GM18907 (cell line): ENCODE measurements at regions not wholly inside any gene's neighbourhood (a gene's known extent, or its start where the extent isn't known, plus 50 kb on each side); places are given as distances from the start of the nearest gene placed in this dataset.
"Not testable (repeated sequence)": the region's sequence is repeated elsewhere in the genome, so short reads cannot be mapped to it uniquely, and the experiment has no call there.

Experiments used
- ATAC-seq: cut with Tn5 transposase; IDR thresholded peaks from one replicate; pipeline ENCODE4 v1.9.1; 2021; ENCODE audit warnings: mild to moderate bottlenecking, moderate library complexity; ENCODE audit not compliant: unreplicated experiment

- ATAC-seq, result no peak
Measured at GRCh38 chr6:98395610-98396166, 438.7 kb upstream of the POU3F2 start.

GRCh38 chr6:98416027-98416426 is 418.3 kb upstream of the POU3F2 start:
- no peak for ATAC-seq

GRCh38 chr6:98416497-98417158 is 417.7 kb upstream of the POU3F2 start:
- not testable (repeated sequence) for ATAC-seq

GRCh38 chr6:98433325-98434056 is 400.9 kb upstream of the POU3F2 start:
- ATAC-seq, result peak; percentile 85

- ATAC-seq, result no peak
Measured at GRCh38 chr6:98443633-98444032, 390.7 kb upstream of the POU3F2 start.

GRCh38 chr6:98452685-98453084 is 381.7 kb upstream of the POU3F2 start:
- ATAC-seq, result no peak

GRCh38 chr6:98454809-98455322 is 379.5 kb upstream of the POU3F2 start:
- ATAC-seq, result no peak

- no peak for ATAC-seq
Measured at GRCh38 chr6:98458708-98459107, 375.7 kb upstream of the POU3F2 start.

- ATAC-seq, result no peak
Measured at GRCh38 chr6:98463038-98464000, 371.1 kb upstream of the POU3F2 start.

- ATAC-seq, result no peak
Measured at GRCh38 chr6:98467091-98467490, 367.3 kb upstream of the POU3F2 start.

GRCh38 chr6:98467902-98468301 is 366.5 kb upstream of the POU3F2 start:
- ATAC-seq, result no peak

- no peak for ATAC-seq
Measured at GRCh38 chr6:98469141-98469540, 365.2 kb upstream of the POU3F2 start.

GRCh38 chr6:98470821-98471220 is 363.6 kb upstream of the POU3F2 start:
- no peak for ATAC-seq

- no peak for ATAC-seq
Measured at GRCh38 chr6:98471444-98471843, 362.9 kb upstream of the POU3F2 start.

GRCh38 chr6:98477231-98477630 is 357.1 kb upstream of the POU3F2 start:
- ATAC-seq, result no peak

- no peak for ATAC-seq
Measured at GRCh38 chr6:98484696-98485095, 349.7 kb upstream of the POU3F2 start.

- no peak for ATAC-seq
Measured at GRCh38 chr6:98485593-98485992, 348.8 kb upstream of the POU3F2 start.

GRCh38 chr6:98486057-98486456 is 348.3 kb upstream of the POU3F2 start:
- no peak for ATAC-seq

- no peak for ATAC-seq
Measured at GRCh38 chr6:98487612-98488011, 346.8 kb upstream of the POU3F2 start.

GRCh38 chr6:98498144-98498775 is 336.1 kb upstream of the POU3F2 start:
- ATAC-seq, result no peak
